Left renal cortex interstitium (tissue), 4 donors: ENCODE measurements at regions not wholly inside any gene's neighbourhood (a gene's known extent, or its start where the extent isn't known, plus 50 kb on each side); places are given as distances from the start of the nearest gene placed in this dataset.

Experiments
- DNase-seq, 4 donors: peaks; one replicate each; pipeline ENCODE4 v3.0.0-alpha.2; 2013; ENCODE audit warnings: low read depth in 4 of 4, low spot score in 2 of 4, missing footprints in 1 of 4

- peak in 1 of 4 donors; percentile 15 for DNase-seq
Measured at GRCh38 chr18:34977838-34978532, 63.2 kb upstream of the MAPRE2 start.

GRCh38 chr18:34978533-34978893 lies 62.7 kb upstream of the MAPRE2 start:
- DNase-seq = peak in 1 of 4 donors; percentile 2

GRCh38 chr18:34978953-34979608 lies 62.1 kb upstream of the MAPRE2 start:
- peak in 1 of 4 donors; percentile 50 for DNase-seq

DNA sequence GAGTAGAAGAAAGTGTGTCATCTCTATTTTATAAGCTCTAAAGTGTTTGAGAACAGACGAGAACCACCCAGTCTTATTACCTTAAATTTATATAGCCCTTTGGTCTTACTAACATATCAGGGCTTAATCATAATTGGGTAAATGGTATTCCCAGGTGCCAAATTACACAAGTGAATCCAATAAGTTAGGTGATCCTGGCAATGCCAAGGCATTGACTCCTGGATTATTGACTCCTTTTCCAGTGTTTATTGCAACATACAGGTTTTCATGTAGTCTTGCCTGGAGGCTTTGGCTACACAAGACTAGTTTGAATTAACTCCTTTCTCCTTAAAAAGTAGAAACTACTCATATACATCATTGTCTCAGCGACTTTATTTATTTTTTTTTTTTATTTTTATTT lies 59.7 kb upstream of the MAPRE2 start:
- DNase-seq = no peak

DNA sequence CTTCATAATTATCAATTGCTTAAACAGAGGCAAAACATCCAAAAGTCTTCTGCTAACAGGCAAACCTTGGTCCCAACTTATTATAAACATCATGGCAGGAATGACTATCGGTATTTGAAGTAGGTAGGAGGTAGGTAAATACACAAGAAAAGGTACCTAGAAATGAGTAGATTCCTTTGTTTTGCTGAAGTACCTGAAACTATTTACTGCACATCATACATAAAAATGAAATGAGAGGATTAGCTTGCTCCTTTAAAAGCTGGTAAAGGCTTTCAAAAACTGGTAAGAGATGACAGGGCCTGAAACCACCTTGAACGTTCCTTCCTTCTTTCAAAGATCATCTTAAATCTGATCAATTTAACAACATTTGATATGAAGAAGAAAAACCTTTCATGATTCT lies 55.2 kb upstream of the MAPRE2 start:
- no peak for DNase-seq

- no peak for DNase-seq
Measured at GRCh38 chr18:34990597-34990996, 50.6 kb upstream of the MAPRE2 start.

- DNase-seq = no peak
Measured at GRCh38 chr18:34991152-34991551, 50.1 kb upstream of the MAPRE2 start.
